GM12872 (cell line): ENCODE measurements at regions not wholly inside any gene's neighbourhood (a gene's known extent, or its start where the extent isn't known, plus 50 kb on each side); places are given as distances from the start of the nearest gene placed in this dataset.

Source experiments
- CTCF ChIP-seq: IDR thresholded peaks from 3 replicates; pipeline ENCODE4 v1.5.1; 2011; ENCODE audit warnings: low read depth, mild to moderate bottlenecking, low read length, moderate library complexity; ENCODE audit not compliant: insufficient read depth

GRCh38 chr7:9921326-9921725 is 1052.3 kb upstream of the PHF14 start:
- TF ChIP-seq CTCF = no peak

- no peak for TF ChIP-seq CTCF
Measured at GRCh38 chr7:9937944-9938631, 1035.6 kb upstream of the PHF14 start.

GRCh38 chr7:9939176-9939575 is 1034.5 kb upstream of the PHF14 start:
- no peak for TF ChIP-seq CTCF

- TF ChIP-seq CTCF = no peak
Measured at GRCh38 chr7:9945131-9945530, 1028.5 kb upstream of the PHF14 start.

GRCh38 chr7:9945857-9946256 is 1027.8 kb upstream of the PHF14 start:
- no peak for TF ChIP-seq CTCF

- TF ChIP-seq CTCF = no peak
Measured at GRCh38 chr7:9955138-9955537, 1018.5 kb upstream of the PHF14 start.

GRCh38 chr7:9958486-9958885 is 1015.2 kb upstream of the PHF14 start:
- no peak for TF ChIP-seq CTCF
